ENCODE measurements at regions not wholly inside any gene's neighbourhood (a gene's known extent, or its start where the extent isn't known, plus 50 kb on each side); places are given as distances from the start of the nearest gene placed in this dataset.

DNA sequence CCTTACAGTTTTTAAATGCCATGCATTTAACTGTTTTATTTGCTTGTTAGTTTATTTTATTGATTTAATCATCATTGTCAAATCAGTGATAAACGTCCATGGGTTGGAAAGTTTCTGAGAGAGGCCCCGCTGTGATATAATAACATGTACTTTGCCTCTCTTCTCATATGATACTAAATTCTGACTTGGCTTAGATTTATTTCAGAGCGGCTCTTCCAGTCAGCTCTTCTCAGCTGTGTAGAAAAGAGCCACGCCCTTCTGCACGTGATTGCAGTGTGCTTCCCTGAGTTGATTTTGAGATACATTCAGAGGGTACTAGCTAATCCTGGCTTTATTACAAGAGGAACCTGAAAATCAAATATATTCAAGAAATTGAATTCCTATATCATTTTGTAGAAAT is 218.6 kb downstream of the KCNE4 start:
- Histone ChIP-seq H4K8ac (replicated peaks; ENCODE audit: insufficient read length, low read depth, low read length) (no peak overlapping the region), H3K79me2 (ENCODE audit: insufficient read depth, low read length) (no peaks in the 10 kb centered on the region), H2AK5ac (ENCODE audit: insufficient read length, low read length) (no peak overlapping the region), H3K18ac (ENCODE audit: insufficient read length, low read depth, low read length) (no peak overlapping the region), H3K14ac (ENCODE audit: insufficient read depth, low read length) (no peak overlapping the region), H3K23me2 (ENCODE audit: insufficient read length, low read depth, low read length, poor library complexity, severe bottlenecking) (no peaks in the 10 kb centered on the region), H2BK20ac (ENCODE audit: low read depth, low read length, poor library complexity, severe bottlenecking) (no peak overlapping the region), H2BK120ac (ENCODE audit: low read depth, low read length, poor library complexity, severe bottlenecking) (no peak overlapping the region), H2AFZ (ENCODE audit: low read length) (no peak overlapping the region), H3K27ac (ENCODE audit: insufficient read length, low read depth, low read length) (no peak overlapping the region), H3T11ph (ENCODE audit: low read length) (no peak overlapping the region), H3K23ac (ENCODE audit: insufficient read length, low read depth, low read length) (no peak overlapping the region), H2BK15ac (ENCODE audit: low read depth, low read length) (no peak overlapping the region), H3K79me1 (ENCODE audit: insufficient read depth, low read depth, low read length, poor library complexity, severe bottlenecking) (no peaks in the 10 kb centered on the region), H3K56ac (ENCODE audit: insufficient read length, low read depth, low read length) (no peak overlapping the region), H3K4me1 (ENCODE audit: insufficient read depth, low read length) (no peaks in the 10 kb centered on the region), H3K27me3 (ENCODE audit: insufficient read depth, low read length) (no peaks in the 10 kb centered on the region), H3K9ac (ENCODE audit: extremely low read depth, insufficient read length, low read length) (no peak overlapping the region), H4K5ac (ENCODE audit: insufficient read length, low read depth, low read length) (no peak overlapping the region), H3K4me2 (ENCODE audit: insufficient read depth, insufficient read length, low read length) (no peak overlapping the region), H4K91ac (ENCODE audit: insufficient read length, low read depth, low read length) (no peak overlapping the region), H2BK12ac (ENCODE audit: insufficient read length, low read depth, low read length) (no peak overlapping the region), H4K20me1 (ENCODE audit: control insufficient read depth, insufficient read depth, insufficient read length) (no peaks in the 10 kb centered on the region), H2BK5ac (ENCODE audit: insufficient read length, low read length) (no peak overlapping the region), H3K4ac (ENCODE audit: low read depth, low read length) (no peak overlapping the region), H3K9me3 (ENCODE audit: control insufficient read depth, low read depth, low read length) (no peaks in the 10 kb centered on the region)
- H3K27ac Mint-ChIP-seq: no peak overlapping the region
- H3K9me3 Mint-ChIP-seq: no peaks in the 10 kb centered on the region
- no peak overlapping the region for H3K4me3 Mint-ChIP-seq
- peaks cover 3% of the 10 kb centered on the region; the same call in 1 of the 2 replicates for H3K27me3 Mint-ChIP-seq (ENCODE audit: low read depth)
- WGBS (ENCODE audit: extremely low coverage, insufficient read length, low lambda C conversion rate): no CpG with 5 or more reads among the region's 5 CpGs
- H3K4me1 Mint-ChIP-seq: no peaks in the 10 kb centered on the region
- no peak for DNase-seq
- TF ChIP-seq, protein P1, sequence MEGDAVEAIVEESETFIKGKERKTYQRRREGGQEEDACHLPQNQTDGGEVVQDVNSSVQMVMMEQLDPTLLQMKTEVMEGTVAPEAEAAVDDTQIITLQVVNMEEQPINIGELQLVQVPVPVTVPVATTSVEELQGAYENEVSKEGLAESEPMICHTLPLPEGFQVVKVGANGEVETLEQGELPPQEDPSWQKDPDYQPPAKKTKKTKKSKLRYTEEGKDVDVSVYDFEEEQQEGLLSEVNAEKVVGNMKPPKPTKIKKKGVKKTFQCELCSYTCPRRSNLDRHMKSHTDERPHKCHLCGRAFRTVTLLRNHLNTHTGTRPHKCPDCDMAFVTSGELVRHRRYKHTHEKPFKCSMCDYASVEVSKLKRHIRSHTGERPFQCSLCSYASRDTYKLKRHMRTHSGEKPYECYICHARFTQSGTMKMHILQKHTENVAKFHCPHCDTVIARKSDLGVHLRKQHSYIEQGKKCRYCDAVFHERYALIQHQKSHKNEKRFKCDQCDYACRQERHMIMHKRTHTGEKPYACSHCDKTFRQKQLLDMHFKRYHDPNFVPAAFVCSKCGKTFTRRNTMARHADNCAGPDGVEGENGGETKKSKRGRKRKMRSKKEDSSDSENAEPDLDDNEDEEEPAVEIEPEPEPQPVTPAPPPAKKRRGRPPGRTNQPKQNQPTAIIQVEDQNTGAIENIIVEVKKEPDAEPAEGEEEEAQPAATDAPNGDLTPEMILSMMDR (conservative IDR thresholded peaks at IDR 0.05): no peak
- no peaks in the 10 kb centered on the region for H3K36me3 Mint-ChIP-seq (ENCODE audit: insufficient read depth in 1 of 3, low read depth in 3 of 3)

All from H9 (cell line).